Neural progenitor cell (in vitro differentiated cells): ENCODE measurements at regions not wholly inside any gene's neighbourhood (a gene's known extent, or its start where the extent isn't known, plus 50 kb on each side); places are given as distances from the start of the nearest gene placed in this dataset.

Experiments used
- DNase-seq: peaks from one replicate; pipeline ENCODE4 v3.0.0-alpha.2; 2016; ENCODE audit warnings: low spot score
- H2AFZ ChIP-seq: fragments of 200-600 bp; sonication (generic); replicated peaks from 2 replicates; pipeline ENCODE4 v1.6.1; 2016; ENCODE audit warnings: antibody characterized with exemption
- H3F3A ChIP-seq: fragments of 200-600 bp; sonication (generic); 2 replicates; pipeline ENCODE4 v1.6.1; 2016; ENCODE audit warnings: antibody characterized with exemption, low read depth
- H3K27ac ChIP-seq: fragments of 200-600 bp; sonication (generic); 2 replicates; pipeline ENCODE4 v1.5.1; 2016; ENCODE audit warnings: mild to moderate bottlenecking
- H3K27me3 ChIP-seq: fragments of 200-600 bp; sonication (generic); 2 replicates; pipeline ENCODE4 v1.6.1; 2016; ENCODE audit warnings: mild to moderate bottlenecking, moderate library complexity
- H3K36me3 ChIP-seq: fragments of 200-600 bp; sonication (generic); 2 replicates; pipeline ENCODE4 v1.5.1; 2016
- H3K4me1 ChIP-seq: fragments of 200-600 bp; sonication (generic); 2 replicates; pipeline ENCODE4 v1.6.1; 2016; ENCODE audit warnings: mixed run types
- H3K4me2 ChIP-seq: fragments of 200-600 bp; sonication (generic); 2 replicates; pipeline ENCODE4 v1.6.1; 2016
- H3K4me3 ChIP-seq: fragments of 200-600 bp; sonication (generic); 2 replicates; pipeline ENCODE4 v1.5.1; 2016
- H3K79me2 ChIP-seq: fragments of 200-600 bp; sonication (generic); 2 replicates; pipeline ENCODE4 v1.6.1; 2016; ENCODE audit warnings: low read depth
- H3K9ac ChIP-seq: fragments of 200-600 bp; sonication (generic); 2 replicates; pipeline ENCODE4 v1.6.1; 2016
- H3K9me3 ChIP-seq: fragments of 200-600 bp; sonication (generic); 2 replicates; pipeline ENCODE4 v1.5.1; 2016; ENCODE audit warnings: low read depth
- H4K20me1 ChIP-seq: fragments of 200-600 bp; sonication (generic); 2 replicates; pipeline ENCODE4 v1.6.1; 2016; ENCODE audit warnings: low read depth
- H3K27ac Mint-ChIP-seq: 3 replicates; pipeline ENCODE4 v1.8.0; 2021; ENCODE audit warnings: mixed read lengths
- H3K27me3 Mint-ChIP-seq: 2 replicates; pipeline ENCODE4 v1.8.0; 2022; ENCODE audit warnings: low read depth, mild to moderate bottlenecking, inconsistent platforms, moderate library complexity, mixed read lengths; ENCODE audit not compliant: insufficient read depth
- H3K36me3 Mint-ChIP-seq: 3 replicates; pipeline ENCODE4 v1.8.0; 2021; ENCODE audit warnings: mixed read lengths
- H3K4me1 Mint-ChIP-seq: 3 replicates; pipeline ENCODE4 v1.8.0; 2021; ENCODE audit warnings: mixed read lengths
- H3K4me3 Mint-ChIP-seq: 3 replicates; pipeline ENCODE4 v1.8.0; 2021; ENCODE audit warnings: mild to moderate bottlenecking, moderate library complexity, mixed read lengths
- H3K9me3 Mint-ChIP-seq: 3 replicates; pipeline ENCODE4 v1.8.0; 2020; ENCODE audit warnings: mixed read lengths
- CTCF ChIP-seq: fragments of 200-600 bp; sonication (generic); IDR thresholded peaks from 2 replicates; pipeline ENCODE4 v1.5.1; 2017; ENCODE audit warnings: antibody characterized with exemption, mild to moderate bottlenecking
- EZH2 ChIP-seq: fragments of 200-600 bp; sonication (generic); IDR thresholded peaks from 2 replicates; pipeline ENCODE4 v1.6.1; 2017; ENCODE audit warnings: antibody characterized with exemption, mild to moderate bottlenecking, moderate library complexity
- EZH2phosphoT487 ChIP-seq: fragments of 200-600 bp; sonication (generic); IDR thresholded peaks from 2 replicates; pipeline ENCODE4 v1.6.1; 2017; ENCODE audit warnings: antibody characterized with exemption

GRCh38 chr2:206875701-206876100 lies 63.6 kb upstream of the CPO start:
- Histone ChIP-seq H3K9ac (no peak overlapping the region), H3K36me3 (no peaks in the 10 kb centered on the region), H3K4me3 (no peak overlapping the region), H2AFZ (no peak overlapping the region), H3K27me3 (no peaks in the 10 kb centered on the region), H3K9me3 (no peaks in the 10 kb centered on the region), H3K79me2 (no peaks in the 10 kb centered on the region), H3K4me1 (peaks cover 11% of the 10 kb centered on the region), H4K20me1 (no peaks in the 10 kb centered on the region), H3K4me2 (peak overlapping the region; percentile 30), H3K27ac (no peak overlapping the region), H3F3A (no peaks in the 10 kb centered on the region)
- TF ChIP-seq EZH2phosphoT487 (no peak), EZH2 (no peak), CTCF (no peak)
- Mint-ChIP-seq H3K27me3 (no peaks in the 10 kb centered on the region), H3K27ac (no peak overlapping the region), H3K4me1 (peaks cover 11% of the 10 kb centered on the region), H3K36me3 (no peaks in the 10 kb centered on the region), H3K4me3 (no peak overlapping the region), H3K9me3 (no peaks in the 10 kb centered on the region)
- no peak for DNase-seq

GRCh38 chr2:206876216-206876860 lies 63.0 kb upstream of the CPO start:
- no peaks in the 10 kb centered on the region for H3K36me3 Mint-ChIP-seq
- peak overlapping the region; percentile 23 for H3K27ac Mint-ChIP-seq
- no peaks in the 10 kb centered on the region for H3K27me3 Mint-ChIP-seq
- TF ChIP-seq CTCF, result no peak
- TF ChIP-seq EZH2, result no peak
- no peak for TF ChIP-seq EZH2phosphoT487
- peak overlapping the region; percentile 30 for H3K4me2 ChIP-seq
- H4K20me1 ChIP-seq, result no peaks in the 10 kb centered on the region
- DNase-seq, result peak; percentile 75
- no peaks in the 10 kb centered on the region for H3F3A ChIP-seq
- no peak overlapping the region for H3K9ac ChIP-seq
- H3K9me3 ChIP-seq, result no peaks in the 10 kb centered on the region
- no peaks in the 10 kb centered on the region for H3K27me3 ChIP-seq
- no peaks in the 10 kb centered on the region for H3K79me2 ChIP-seq
- no peak overlapping the region for H3K4me3 Mint-ChIP-seq
- peaks cover 11% of the 10 kb centered on the region for H3K4me1 Mint-ChIP-seq
- no peak overlapping the region for H3K27ac ChIP-seq
- H3K4me1 ChIP-seq, result peaks cover 11% of the 10 kb centered on the region
- no peaks in the 10 kb centered on the region for H3K36me3 ChIP-seq
- H3K9me3 Mint-ChIP-seq, result no peaks in the 10 kb centered on the region
- H3K4me3 ChIP-seq, result no peak overlapping the region
- H2AFZ ChIP-seq, result peak overlapping the region; percentile 61

- TF ChIP-seq EZH2phosphoT487, result no peak
- TF ChIP-seq CTCF, result no peak
- no peak for TF ChIP-seq EZH2
- H3K4me3 Mint-ChIP-seq, result no peak overlapping the region
- Histone ChIP-seq H2AFZ (no peak overlapping the region), H3K27ac (no peak overlapping the region), H3K9me3 (no peaks in the 10 kb centered on the region), H3K36me3 (no peaks in the 10 kb centered on the region), H3F3A (no peaks in the 10 kb centered on the region), H3K4me2 (no peak overlapping the region), H3K4me1 (no peaks in the 10 kb centered on the region), H3K9ac (no peak overlapping the region), H3K79me2 (no peaks in the 10 kb centered on the region), H3K27me3 (no peaks in the 10 kb centered on the region), H3K4me3 (no peak overlapping the region), H4K20me1 (no peaks in the 10 kb centered on the region)
- H3K36me3 Mint-ChIP-seq, result no peaks in the 10 kb centered on the region
- H3K4me1 Mint-ChIP-seq, result no peaks in the 10 kb centered on the region
- H3K9me3 Mint-ChIP-seq, result no peaks in the 10 kb centered on the region
- no peak for DNase-seq
- H3K27ac Mint-ChIP-seq, result no peak overlapping the region
- H3K27me3 Mint-ChIP-seq, result peaks cover 2% of the 10 kb centered on the region
These were observed 57.5 kb upstream of the CPO start for GRCh38 chr2:206881708-206882410.
